Esophagus muscularis mucosa (tissue), 3 donors: ENCODE measurements at regions not wholly inside any gene's neighbourhood (a gene's known extent, or its start where the extent isn't known, plus 50 kb on each side); places are given as distances from the start of the nearest gene placed in this dataset.

ENCODE experiments used
- POLR2A ChIP-seq: fragments of 450-650 bp; IDR thresholded peaks from one replicate; pipeline ENCODE4 v1.6.1; 2017; ENCODE audit warnings: antibody characterized with exemption, moderate library complexity, mild to moderate bottlenecking, low read depth
- TF ChIP-seq, protein P1 (sequence below), 3 experiments: fragments of 200-600 bp in 2 of 3; fragments of 450-650 bp in 1 of 3; sonication (generic) in 2 of 3; IDR thresholded peaks; one replicate each; pipeline ENCODE4 v1.5.1; 2017 to 2019; ENCODE audit warnings: antibody characterized with exemption in 3 of 3, mild to moderate bottlenecking in 2 of 3, moderate library complexity in 1 of 3

- TF ChIP-seq POLR2A: no peak
- TF ChIP-seq, protein P1, sequence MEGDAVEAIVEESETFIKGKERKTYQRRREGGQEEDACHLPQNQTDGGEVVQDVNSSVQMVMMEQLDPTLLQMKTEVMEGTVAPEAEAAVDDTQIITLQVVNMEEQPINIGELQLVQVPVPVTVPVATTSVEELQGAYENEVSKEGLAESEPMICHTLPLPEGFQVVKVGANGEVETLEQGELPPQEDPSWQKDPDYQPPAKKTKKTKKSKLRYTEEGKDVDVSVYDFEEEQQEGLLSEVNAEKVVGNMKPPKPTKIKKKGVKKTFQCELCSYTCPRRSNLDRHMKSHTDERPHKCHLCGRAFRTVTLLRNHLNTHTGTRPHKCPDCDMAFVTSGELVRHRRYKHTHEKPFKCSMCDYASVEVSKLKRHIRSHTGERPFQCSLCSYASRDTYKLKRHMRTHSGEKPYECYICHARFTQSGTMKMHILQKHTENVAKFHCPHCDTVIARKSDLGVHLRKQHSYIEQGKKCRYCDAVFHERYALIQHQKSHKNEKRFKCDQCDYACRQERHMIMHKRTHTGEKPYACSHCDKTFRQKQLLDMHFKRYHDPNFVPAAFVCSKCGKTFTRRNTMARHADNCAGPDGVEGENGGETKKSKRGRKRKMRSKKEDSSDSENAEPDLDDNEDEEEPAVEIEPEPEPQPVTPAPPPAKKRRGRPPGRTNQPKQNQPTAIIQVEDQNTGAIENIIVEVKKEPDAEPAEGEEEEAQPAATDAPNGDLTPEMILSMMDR (IDR thresholded peaks at IDR 0.05): no peak
Measured at GRCh38 chr10:4602764-4603491, 223.1 kb upstream of the AKR1E2 start.
